Liver (tissue), 7 donors: ENCODE measurements at regions not wholly inside any gene's neighbourhood (a gene's known extent, or its start where the extent isn't known, plus 50 kb on each side); places are given as distances from the start of the nearest gene placed in this dataset.

Experiments
- DNase-seq: peaks from one replicate; pipeline ENCODE4 v3.0.0-alpha.2; 2017; ENCODE audit warnings: low spot score
- H3K27ac ChIP-seq, 2 donors: one replicate each; pipeline ENCODE4 v1.7.0; 2013; ENCODE audit warnings: inconsistent platforms in 2 of 2, low read length in 2 of 2, control low read depth in 1 of 2, low read depth in 1 of 2, mild to moderate bottlenecking in 1 of 2
- H3K27me3 ChIP-seq, 4 donors: one replicate each; pipeline versions ENCODE4 v1.6.1 to v1.7.0; 2013; ENCODE audit warnings: low read length in 3 of 4, inconsistent platforms in 1 of 4, mild to moderate bottlenecking in 1 of 4, moderate library complexity in 1 of 4; ENCODE audit not compliant: control insufficient read depth in 4 of 4, insufficient read depth in 4 of 4
- H3K36me3 ChIP-seq, 4 donors: one replicate each; pipeline versions ENCODE4 v1.6.1 to v1.7.0; 2013; ENCODE audit warnings: low read length in 3 of 4, mild to moderate bottlenecking in 3 of 4, low read depth in 1 of 4, moderate library complexity in 1 of 4; ENCODE audit not compliant: control insufficient read depth in 4 of 4, insufficient read depth in 3 of 4
- H3K4me1 ChIP-seq, 4 donors: one replicate each; pipeline versions ENCODE4 v1.6.1 to v1.7.0; 2013; ENCODE audit warnings: low read length in 3 of 4, mild to moderate bottlenecking in 3 of 4, moderate library complexity in 1 of 4; ENCODE audit not compliant: control insufficient read depth in 4 of 4, insufficient read depth in 4 of 4
- H3K4me3 ChIP-seq, 3 donors: one replicate each; pipeline versions ENCODE4 v1.6.1 to v1.7.0; 2013; ENCODE audit warnings: low read length in 3 of 3, control low read depth in 1 of 3, low read depth in 1 of 3, mild to moderate bottlenecking in 1 of 3
- H3K9ac ChIP-seq, 2 donors: one replicate each; pipeline ENCODE4 v1.7.0; 2013; ENCODE audit warnings: low read length in 2 of 2, mild to moderate bottlenecking in 2 of 2, moderate library complexity in 2 of 2, control low read depth in 1 of 2, low read depth in 1 of 2
- H3K9me3 ChIP-seq, 4 donors: one replicate each; pipeline versions ENCODE4 v1.6.1 to v1.7.0; 2013; ENCODE audit warnings: low read length in 3 of 4; ENCODE audit not compliant: control insufficient read depth in 4 of 4
- ATF3 ChIP-seq: IDR thresholded peaks from 2 replicates; pipeline ENCODE4 v1.6.1; 2016; ENCODE audit warnings: antibody characterized with exemption
- EGR1 ChIP-seq, 2 donors: IDR thresholded peaks; 2 replicates each; pipeline ENCODE4 v1.6.1; 2016 to 2018; ENCODE audit warnings: antibody characterized with exemption in 2 of 2, low read depth in 2 of 2
- FOXA1 ChIP-seq: IDR thresholded peaks from 2 replicates; pipeline ENCODE4 v1.6.1; 2016; ENCODE audit warnings: antibody characterized with exemption
- FOXA2 ChIP-seq: IDR thresholded peaks from 2 replicates; pipeline ENCODE4 v1.6.1; 2016; ENCODE audit warnings: antibody characterized with exemption
- GABPA ChIP-seq, 2 donors: IDR thresholded peaks in 1 of 2; conservative IDR thresholded peaks in 1 of 2; 2 replicates each; pipeline ENCODE4 v1.6.1; 2016; ENCODE audit warnings: antibody characterized with exemption in 2 of 2, mild to moderate bottlenecking in 1 of 2, moderate library complexity in 1 of 2
- HNF4G ChIP-seq: IDR thresholded peaks from 2 replicates; pipeline ENCODE4 v1.6.1; 2016; ENCODE audit warnings: antibody characterized with exemption
- JUND ChIP-seq, 2 donors: IDR thresholded peaks; 2 replicates each; pipeline ENCODE4 v1.6.1; 2016; ENCODE audit warnings: antibody characterized with exemption in 2 of 2
- MAX ChIP-seq: IDR thresholded peaks from 2 replicates; pipeline ENCODE4 v1.6.1; 2016; ENCODE audit warnings: antibody characterized with exemption
- NR2F2 ChIP-seq: IDR thresholded peaks from 2 replicates; pipeline ENCODE4 v1.6.1; 2016; ENCODE audit warnings: antibody characterized with exemption
- RAD21 ChIP-seq, 2 donors: IDR thresholded peaks; 2 replicates each; pipeline ENCODE4 v1.6.1; 2016; ENCODE audit warnings: antibody characterized with exemption in 2 of 2, mild to moderate bottlenecking in 2 of 2
- REST ChIP-seq: IDR thresholded peaks from 2 replicates; pipeline ENCODE4 v1.6.1; 2016; ENCODE audit warnings: antibody characterized with exemption, mild to moderate bottlenecking
- RXRA ChIP-seq, 2 donors: IDR thresholded peaks; 2 replicates each; pipeline ENCODE4 v1.6.1; 2017 to 2018; ENCODE audit warnings: antibody characterized with exemption in 2 of 2, mild to moderate bottlenecking in 1 of 2
- SP1 ChIP-seq: IDR thresholded peaks from 2 replicates; pipeline ENCODE4 v1.6.1; 2018; ENCODE audit warnings: antibody characterized with exemption, mild to moderate bottlenecking
- TAF1 ChIP-seq: conservative IDR thresholded peaks from 2 replicates; pipeline ENCODE4 v1.6.1; 2016; ENCODE audit warnings: antibody characterized with exemption, mild to moderate bottlenecking
- YY1 ChIP-seq: IDR thresholded peaks from 2 replicates; pipeline ENCODE4 v1.6.1; 2016; ENCODE audit warnings: antibody characterized with exemption, mild to moderate bottlenecking
- ZBTB33 ChIP-seq: IDR thresholded peaks from 2 replicates; pipeline ENCODE4 v1.6.1; 2016; ENCODE audit warnings: antibody characterized with exemption
- WGBS: extraction: QIAGEN DNeasy Blood & Tissue Kit; methylation state at CpG from one replicate; pipeline ENCODE4 v1.1.7; 2013; 5-methylcytosine and 5-hydroxymethylcytosine counted together
- donor health status: healthy.
- donor health status: healthy.
- donor health status: healthy.
- donor health status: healthy.

GRCh38 chr5:18829539-18829938 lies 1158.5 kb downstream of the CDH18 start:
- Histone ChIP-seq H3K4me3 (no peak overlapping the region), H3K4me1 (no peaks in the 10 kb centered on the region), H3K27me3 (no peaks in the 10 kb centered on the region), H3K9me3 (no peaks in the 10 kb centered on the region), H3K9ac (no peak overlapping the region), H3K27ac (no peak overlapping the region), H3K36me3 (no peaks in the 10 kb centered on the region)
- WGBS = 82% methylated on average over 3 of the region's 3 CpGs
- TF ChIP-seq ATF3 = no peak
- TF ChIP-seq FOXA2 = no peak
- TF ChIP-seq SP1 = no peak
- no peak for TF ChIP-seq REST
- TF ChIP-seq JUND (IDR thresholded peaks at IDR 0.05) = no peak
- no peak for TF ChIP-seq YY1
- no peak for TF ChIP-seq MAX
- TF ChIP-seq ZBTB33 = no peak
- no peak for TF ChIP-seq TAF1
- TF ChIP-seq NR2F2 = no peak
- TF ChIP-seq FOXA1 = no peak
- TF ChIP-seq GABPA (IDR thresholded peaks at IDR 0.05 in 1 of 2, conservative IDR thresholded peaks at IDR 0.05 in 1 of 2) = no peak
- no peak for TF ChIP-seq HNF4G
- TF ChIP-seq EGR1 (IDR thresholded peaks at IDR 0.05; ENCODE audit: low read depth in 2 of 2) = no peak
- no peak for DNase-seq

GRCh38 chr5:18850216-18850615 lies 1137.8 kb downstream of the CDH18 start:
- Histone ChIP-seq H3K36me3 (no peaks in the 10 kb centered on the region), H3K4me3 (no peak overlapping the region), H3K9ac (no peak overlapping the region), H3K9me3 (no peaks in the 10 kb centered on the region), H3K27ac (no peak overlapping the region), H3K27me3 (no peaks in the 10 kb centered on the region), H3K4me1 (no peaks in the 10 kb centered on the region)
- WGBS = 57% methylated on average over 2 of the region's 2 CpGs
- no peak for DNase-seq
- TF ChIP-seq MAX = no peak
- no peak for TF ChIP-seq FOXA1
- TF ChIP-seq RAD21 (IDR thresholded peaks at IDR 0.05) = no peak
- no peak for TF ChIP-seq FOXA2
- no peak for TF ChIP-seq RXRA (IDR thresholded peaks at IDR 0.05)
- no peak for TF ChIP-seq NR2F2
- no peak for TF ChIP-seq SP1
- TF ChIP-seq YY1 = no peak
- no peak for TF ChIP-seq JUND (IDR thresholded peaks at IDR 0.05)
- TF ChIP-seq ZBTB33 = no peak
- no peak for TF ChIP-seq ATF3
- no peak for TF ChIP-seq TAF1
- TF ChIP-seq HNF4G = no peak
- no peak for TF ChIP-seq GABPA (IDR thresholded peaks at IDR 0.05 in 1 of 2, conservative IDR thresholded peaks at IDR 0.05 in 1 of 2)
- no peak for TF ChIP-seq EGR1 (IDR thresholded peaks at IDR 0.05; ENCODE audit: low read depth in 2 of 2)
